Lung (tissue), 11 donors: ENCODE measurements at regions not wholly inside any gene's neighbourhood (a gene's known extent, or its start where the extent isn't known, plus 50 kb on each side); places are given as distances from the start of the nearest gene placed in this dataset.

Experiments used
- ATAC-seq: fragments of 200-7000 bp; cut with Tn5 transposase; one replicate; pipeline ENCODE4 v1.9.1; 2020; ENCODE audit warnings: moderate number of reproducible peaks; ENCODE audit not compliant: insufficient read depth, low FRiP score
- DNase-seq, 3 donors: peaks; one replicate each; pipeline ENCODE4 v3.0.0-alpha.2; 2013 to 2017
- H3K27ac ChIP-seq, 2 donors: one replicate each; pipeline ENCODE4 v1.5.1; 2013; ENCODE audit warnings: mild to moderate bottlenecking in 2 of 2, moderate library complexity in 2 of 2, control low read depth in 1 of 2, inconsistent platforms in 1 of 2, low read depth in 1 of 2, low read length in 1 of 2
- H3K27me3 ChIP-seq, 3 donors: one replicate each; pipeline ENCODE4 v1.5.1; 2013; ENCODE audit warnings: low read length in 2 of 3; ENCODE audit not compliant: control insufficient read depth in 3 of 3, insufficient read depth in 3 of 3
- H3K36me3 ChIP-seq, 4 donors: one replicate each; pipeline ENCODE4 v1.5.1; 2013; ENCODE audit warnings: low read length in 4 of 4, mild to moderate bottlenecking in 1 of 4, moderate library complexity in 1 of 4; ENCODE audit not compliant: control insufficient read depth in 4 of 4, insufficient read depth in 4 of 4
- H3K4me1 ChIP-seq, 5 donors: one replicate each; pipeline ENCODE4 v1.5.1; 2013; ENCODE audit warnings: low read length in 5 of 5, mild to moderate bottlenecking in 2 of 5, moderate library complexity in 1 of 5; ENCODE audit not compliant: control insufficient read depth in 5 of 5, insufficient read depth in 5 of 5
- H3K4me3 ChIP-seq: one replicate; pipeline ENCODE4 v1.5.1; 2013; ENCODE audit warnings: mild to moderate bottlenecking, control low read depth, moderate library complexity
- H3K9ac ChIP-seq, 2 donors: one replicate each; pipeline ENCODE4 v1.5.1; 2013; ENCODE audit warnings: low read length in 2 of 2, control low read depth in 1 of 2; ENCODE audit not compliant: insufficient read depth in 1 of 2
- H3K9me3 ChIP-seq, 4 donors: one replicate each; pipeline ENCODE4 v1.5.1; 2013; ENCODE audit warnings: low read length in 3 of 4, mild to moderate bottlenecking in 1 of 4, moderate library complexity in 1 of 4; ENCODE audit not compliant: control insufficient read depth in 4 of 4, insufficient read depth in 3 of 4
- WGBS, 2 donors: extraction: QIAGEN DNeasy Blood & Tissue Kit; methylation state at CpG; one replicate each; pipeline ENCODE4 v1.1.7; 2013; 5-methylcytosine and 5-hydroxymethylcytosine counted together
- TF ChIP-seq, protein P1 (sequence below): IDR thresholded peaks from 2 replicates; pipeline ENCODE4 v1.5.1; 2012; ENCODE audit warnings: mild to moderate bottlenecking; ENCODE audit errors: control extremely low read depth, extremely low read depth
- donor health status: control.
- donor health status: control.
- donor health status: Bipolar disorder and iron deficiency.
- donor health status: healthy.
- donor health status: DM: yes; HTN: yes; CAD: no.

DNA sequence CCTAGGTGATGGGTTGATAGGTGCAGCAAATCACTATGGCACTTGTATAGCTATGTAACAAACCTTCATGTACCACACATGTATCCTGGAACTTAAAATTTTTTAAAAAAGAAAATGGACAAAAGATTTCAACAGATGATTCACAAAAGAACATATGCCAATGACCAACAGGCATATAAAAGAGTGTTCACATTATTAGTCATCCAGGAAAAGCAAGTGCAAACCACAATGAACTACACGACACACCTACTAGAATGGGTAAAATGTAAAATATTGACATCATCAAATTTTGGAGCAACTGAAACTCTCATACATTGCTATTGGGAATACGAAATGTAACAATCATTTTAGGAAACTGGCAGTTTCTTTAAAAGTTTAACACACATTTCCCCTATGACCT lies 109.9 kb downstream of the YIPF5 start:
- no peaks in the 10 kb centered on the region for H3K9me3 ChIP-seq
- H3K27ac ChIP-seq, result no peak overlapping the region
- no peaks in the 10 kb centered on the region for H3K4me1 ChIP-seq
- ATAC-seq (no peak), DNase-seq (no peak)
- no peak overlapping the region for H3K4me3 ChIP-seq
- H3K36me3 ChIP-seq, result no peaks in the 10 kb centered on the region
- no peaks in the 10 kb centered on the region for H3K27me3 ChIP-seq
- TF ChIP-seq, protein P1, sequence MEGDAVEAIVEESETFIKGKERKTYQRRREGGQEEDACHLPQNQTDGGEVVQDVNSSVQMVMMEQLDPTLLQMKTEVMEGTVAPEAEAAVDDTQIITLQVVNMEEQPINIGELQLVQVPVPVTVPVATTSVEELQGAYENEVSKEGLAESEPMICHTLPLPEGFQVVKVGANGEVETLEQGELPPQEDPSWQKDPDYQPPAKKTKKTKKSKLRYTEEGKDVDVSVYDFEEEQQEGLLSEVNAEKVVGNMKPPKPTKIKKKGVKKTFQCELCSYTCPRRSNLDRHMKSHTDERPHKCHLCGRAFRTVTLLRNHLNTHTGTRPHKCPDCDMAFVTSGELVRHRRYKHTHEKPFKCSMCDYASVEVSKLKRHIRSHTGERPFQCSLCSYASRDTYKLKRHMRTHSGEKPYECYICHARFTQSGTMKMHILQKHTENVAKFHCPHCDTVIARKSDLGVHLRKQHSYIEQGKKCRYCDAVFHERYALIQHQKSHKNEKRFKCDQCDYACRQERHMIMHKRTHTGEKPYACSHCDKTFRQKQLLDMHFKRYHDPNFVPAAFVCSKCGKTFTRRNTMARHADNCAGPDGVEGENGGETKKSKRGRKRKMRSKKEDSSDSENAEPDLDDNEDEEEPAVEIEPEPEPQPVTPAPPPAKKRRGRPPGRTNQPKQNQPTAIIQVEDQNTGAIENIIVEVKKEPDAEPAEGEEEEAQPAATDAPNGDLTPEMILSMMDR, result no peak
- WGBS, 2 donors, result 93 to 95% methylated on average over 2 of the region's 2 CpGs
- no peak overlapping the region for H3K9ac ChIP-seq

GRCh38 chr5:144065786-144066185 lies 104.7 kb downstream of the YIPF5 start:
- Histone ChIP-seq H3K36me3 (no peaks in the 10 kb centered on the region), H3K27me3 (no peaks in the 10 kb centered on the region), H3K4me1 (no peaks in the 10 kb centered on the region), H3K9me3 (no peaks in the 10 kb centered on the region), H3K4me3 (no peak overlapping the region), H3K9ac (no peak overlapping the region), H3K27ac (no peak overlapping the region)
- WGBS, 2 donors, result 93 to 96% methylated on average over 2 of the region's 2 CpGs
- ATAC-seq, result no peak
- DNase-seq, result no peak
- TF ChIP-seq, protein P1, result no peak

DNA sequence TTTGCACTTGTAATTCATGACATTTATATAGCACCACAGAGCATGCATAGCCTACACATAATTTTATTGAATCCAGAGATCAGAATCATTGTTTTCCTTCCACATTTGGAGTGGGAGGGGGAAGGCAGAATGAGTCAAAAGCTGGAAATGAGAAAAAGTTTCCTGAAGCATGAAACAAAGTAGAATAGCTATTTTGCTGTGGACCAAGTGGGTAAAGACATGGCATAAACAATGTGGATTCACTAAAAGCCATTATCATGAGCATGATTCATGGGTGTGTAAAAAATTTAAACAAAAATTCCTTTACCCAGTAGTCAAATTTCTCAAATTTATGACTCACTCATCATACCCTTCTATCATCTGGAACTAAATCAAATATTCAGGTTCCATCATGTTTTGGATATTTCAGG lies 97.9 kb downstream of the YIPF5 start:
- Histone ChIP-seq H3K27me3 (no peaks in the 10 kb centered on the region), H3K4me3 (no peak overlapping the region), H3K9me3 (peaks cover 0 to 6% (median 0%) of the 10 kb centered on the region in 4 donors), H3K36me3 (no peaks in the 10 kb centered on the region), H3K27ac (no peak overlapping the region), H3K9ac (no peak overlapping the region), H3K4me1 (no peaks in the 10 kb centered on the region)
- ATAC-seq (no peak), DNase-seq (no peak)
- TF ChIP-seq, protein P1, result no peak

DNA sequence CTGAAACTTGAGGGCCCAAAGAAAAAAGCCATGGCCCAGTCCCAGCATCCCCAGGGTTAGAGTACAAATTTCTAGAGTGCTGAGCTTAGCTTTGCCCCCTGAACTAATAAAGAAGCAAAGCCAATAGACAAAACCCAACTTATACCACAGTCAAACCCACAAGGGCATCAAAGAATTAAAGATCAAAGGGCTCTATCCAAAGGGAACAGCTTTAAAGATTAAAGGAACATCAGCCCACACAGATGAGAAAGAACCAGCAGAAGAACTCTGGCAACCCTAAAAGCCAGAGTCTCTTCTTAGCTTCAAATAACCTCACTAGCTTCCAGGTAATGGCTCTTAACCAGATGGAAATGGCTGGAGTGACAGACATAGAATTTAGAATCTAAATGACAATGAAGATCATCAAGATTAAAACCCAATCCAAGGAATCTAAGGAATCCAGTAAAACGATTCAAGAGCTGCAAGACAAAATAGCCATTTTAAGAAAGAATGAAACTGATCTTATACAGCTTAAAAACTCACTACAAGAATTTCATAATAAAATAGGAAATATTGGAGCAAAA lies 93.9 kb downstream of the YIPF5 start:
- 61 to 85% methylated on average over 1 of the region's 1 CpG for WGBS, 2 donors
- DNase-seq (no peak), ATAC-seq (no peak)
- H3K4me1 ChIP-seq, result no peaks in the 10 kb centered on the region
- TF ChIP-seq, protein P1, result no peak
- no peak overlapping the region for H3K4me3 ChIP-seq
- H3K27ac ChIP-seq, result no peak overlapping the region
- H3K9me3 ChIP-seq, result peaks cover 0 to 6% (median 0%) of the 10 kb centered on the region in 4 donors
- no peaks in the 10 kb centered on the region for H3K36me3 ChIP-seq
- H3K9ac ChIP-seq, result no peak overlapping the region
- no peaks in the 10 kb centered on the region for H3K27me3 ChIP-seq
